Esophagus muscularis mucosa (tissue), 4 donors: ENCODE measurements at regions not wholly inside any gene's neighbourhood (a gene's known extent, or its start where the extent isn't known, plus 50 kb on each side); places are given as distances from the start of the nearest gene placed in this dataset.
"Not testable (repeated sequence)": the region's sequence is repeated elsewhere in the genome, so short reads cannot be mapped to it uniquely, and the experiment has no call there.

Experiments
- CTCF ChIP-seq, 3 experiments: fragments of 200-600 bp in 2 of 3; fragments of 450-650 bp in 1 of 3; sonication (generic) in 2 of 3; IDR thresholded peaks; one replicate each; pipeline ENCODE4 v1.5.1; 2017 to 2019; ENCODE audit warnings: antibody characterized with exemption in 3 of 3, mild to moderate bottlenecking in 2 of 3, moderate library complexity in 1 of 3
- EP300 ChIP-seq: sonication (generic); formaldehyde crosslinking; IDR thresholded peaks from one replicate; pipeline ENCODE4 v1.6.1; 2017; ENCODE audit warnings: antibody characterized with exemption
- POLR2A ChIP-seq: fragments of 450-650 bp; IDR thresholded peaks from one replicate; pipeline ENCODE4 v1.6.1; 2017; ENCODE audit warnings: antibody characterized with exemption, moderate library complexity, mild to moderate bottlenecking, low read depth
- POLR2AphosphoS5 ChIP-seq, 2 donors: sonication (generic); formaldehyde crosslinking; IDR thresholded peaks; one replicate each; pipeline ENCODE4 v1.6.1; 2017; ENCODE audit warnings: antibody characterized with exemption in 2 of 2

- TF ChIP-seq CTCF (IDR thresholded peaks at IDR 0.05); POLR2A; EP300; POLR2AphosphoS5 (IDR thresholded peaks at IDR 0.05): not testable (repeated sequence)
Measured at GRCh38 chr7:79750941-79751340, 297.5 kb upstream of the MAGI2 start.
